SU-DHL-6 (cell line): ENCODE measurements at regions not wholly inside any gene's neighbourhood (a gene's known extent, or its start where the extent isn't known, plus 50 kb on each side); places are given as distances from the start of the nearest gene placed in this dataset.

ENCODE experiments used
- H2AFZ ChIP-seq: fragments of 200-600 bp; sonication (generic); 2 replicates; pipeline ENCODE4 v1.6.1; 2014; ENCODE audit warnings: low read depth, mild to moderate bottlenecking, moderate library complexity, mixed read lengths, antibody characterized with exemption, low read length; ENCODE audit not compliant: severe bottlenecking
- H3F3A ChIP-seq: fragments of 200-600 bp; shearing (Covaris generic); 2 replicates; pipeline ENCODE4 v1.6.0; 2016; ENCODE audit warnings: antibody characterized with exemption, mild to moderate bottlenecking; ENCODE audit not compliant: insufficient read depth
- H3K27ac ChIP-seq: fragments of 200-600 bp; sonication (generic); 2 replicates; pipeline ENCODE4 v1.5.1; 2016; ENCODE audit warnings: low read depth, mild to moderate bottlenecking, low read length, moderate library complexity, mixed read lengths
- H3K27me3 ChIP-seq: fragments of 200-600 bp; sonication (generic), shearing (Covaris generic); 2 replicates; pipeline ENCODE4 v1.6.0; 2014; ENCODE audit warnings: mild to moderate bottlenecking, low read length
- H3K36me3 ChIP-seq: fragments of 200-600 bp; sonication (generic); 2 replicates; pipeline ENCODE4 v1.6.1; 2014; ENCODE audit warnings: mild to moderate bottlenecking, low read length, mixed read lengths
- H3K4me2 ChIP-seq: fragments of 300-600, 200-600 bp; shearing (Covaris generic), sonication (generic); 2 replicates; pipeline ENCODE4 v1.6.0; 2014; ENCODE audit warnings: low read length, low read depth, mild to moderate bottlenecking; ENCODE audit not compliant: poor library complexity, severe bottlenecking
- H3K4me3 ChIP-seq: fragments of 200-600 bp; sonication (generic); 2 replicates; pipeline ENCODE4 v1.5.1; 2014; ENCODE audit warnings: antibody characterized with exemption, low read length, mild to moderate bottlenecking, mixed read lengths; ENCODE audit not compliant: insufficient read depth, poor library complexity, severe bottlenecking
- H3K79me2 ChIP-seq: fragments of 200-600 bp; sonication (generic); 2 replicates; pipeline ENCODE4 v1.6.1; 2014; ENCODE audit warnings: mild to moderate bottlenecking, low read length, moderate library complexity; ENCODE audit not compliant: insufficient read depth
- H3K9ac ChIP-seq: fragments of 200-600 bp; sonication (generic); 2 replicates; pipeline ENCODE4 v1.7.0; 2014; ENCODE audit warnings: mild to moderate bottlenecking, low read length
- H3K9me2 ChIP-seq: fragments of 200-600 bp; sonication (generic); replicated peaks from 2 replicates; pipeline ENCODE4 v1.6.1; 2014; ENCODE audit warnings: low read length; ENCODE audit not compliant: insufficient read depth
- H3K9me3 ChIP-seq: fragments of 200-600 bp; sonication (generic); 2 replicates; pipeline ENCODE4 v1.6.1; 2014; ENCODE audit warnings: low read length, mixed read lengths; ENCODE audit not compliant: insufficient read depth
- H4K20me1 ChIP-seq: fragments of 200-600 bp; sonication (generic); 2 replicates; pipeline ENCODE4 v1.6.1; 2014; ENCODE audit warnings: low read depth, mild to moderate bottlenecking, antibody characterized with exemption, low read length, moderate library complexity, mixed read lengths
- CTCF ChIP-seq: fragments of 200-600 bp; sonication (generic); IDR thresholded peaks from one replicate; pipeline ENCODE4 v1.5.1; 2017; ENCODE audit warnings: antibody characterized with exemption, mild to moderate bottlenecking, low read length, moderate library complexity; ENCODE audit not compliant: insufficient read depth, poor library complexity, severe bottlenecking
- EZH2phosphoT487 ChIP-seq: fragments of 200-600 bp; sonication (generic), shearing (Covaris generic); conservative IDR thresholded peaks from 2 replicates; pipeline ENCODE4 v1.6.1; 2018; ENCODE audit warnings: mild to moderate bottlenecking, antibody characterized with exemption, low read length, moderate library complexity, mixed read lengths

DNA sequence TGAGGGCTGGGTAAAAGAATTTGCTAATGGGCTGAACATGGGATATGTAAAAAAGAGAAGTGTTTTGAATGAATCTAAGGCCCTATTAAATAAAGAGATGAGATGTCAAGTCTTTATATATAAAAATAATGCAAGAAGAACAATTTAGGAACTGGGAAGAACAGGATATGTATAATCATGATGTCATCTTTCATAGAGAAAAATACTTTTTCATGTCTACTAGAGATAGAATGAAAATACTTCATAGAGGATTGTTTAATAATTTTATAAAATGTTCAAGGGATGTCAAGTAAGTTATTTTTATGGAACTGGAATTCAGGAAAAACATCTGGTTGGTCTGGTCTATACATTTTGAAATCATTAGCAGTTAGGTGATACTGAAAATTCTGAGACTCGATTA is 799.0 kb upstream of the CTNND2 start:
- Histone ChIP-seq H3K27ac (no peak overlapping the region), H3K9me2 (no peaks in the 10 kb centered on the region), H3K9me3 (0 out of 2 replicates have a peak, but pooled peaks cover 3% of the 10 kb centered on the region), H4K20me1 (no peaks in the 10 kb centered on the region), H3F3A (no peaks in the 10 kb centered on the region), H3K79me2 (no peaks in the 10 kb centered on the region), H3K4me2 (no peak overlapping the region), H2AFZ (no peak overlapping the region), H3K36me3 (no peaks in the 10 kb centered on the region), H3K27me3 (no peaks in the 10 kb centered on the region), H3K9ac (no peak overlapping the region), H3K4me3 (no peak overlapping the region)
- TF ChIP-seq CTCF (no peak), EZH2phosphoT487 (no peak)

DNA sequence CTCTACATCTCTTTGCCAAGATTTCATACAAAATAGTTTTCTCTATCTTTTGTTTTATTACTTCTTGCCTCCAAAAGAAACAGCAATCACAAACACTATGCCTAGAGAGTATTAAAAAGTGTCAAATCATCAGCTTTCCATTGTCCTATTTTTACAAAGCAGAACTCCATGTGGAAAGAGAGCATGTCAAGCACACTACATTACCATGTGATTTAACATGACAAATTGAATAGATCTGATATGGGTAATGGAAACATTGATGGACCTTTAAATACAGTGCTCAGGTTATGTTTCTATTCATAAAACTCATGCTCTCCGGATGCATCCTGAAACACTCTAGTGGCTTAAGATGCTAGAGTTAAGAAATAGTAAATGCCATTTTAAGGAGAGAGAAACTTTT is 791.4 kb upstream of the CTNND2 start:
- Histone ChIP-seq H3K79me2 (no peaks in the 10 kb centered on the region), H3K36me3 (no peaks in the 10 kb centered on the region), H3K4me2 (no peak overlapping the region), H3K27ac (no peak overlapping the region), H4K20me1 (no peaks in the 10 kb centered on the region), H3K27me3 (no peaks in the 10 kb centered on the region), H3K9me3 (0 out of 2 replicates have a peak, but pooled peaks cover 3% of the 10 kb centered on the region), H3F3A (no peaks in the 10 kb centered on the region), H3K9me2 (no peaks in the 10 kb centered on the region), H3K4me3 (no peak overlapping the region), H2AFZ (no peak overlapping the region), H3K9ac (no peak overlapping the region)
- no peak for TF ChIP-seq CTCF
- TF ChIP-seq EZH2phosphoT487 = no peak

GRCh38 chr5:12691330-12691729 is 787.1 kb upstream of the CTNND2 start:
- Histone ChIP-seq H3K27me3 (no peaks in the 10 kb centered on the region), H3K4me2 (no peak overlapping the region), H3K4me3 (no peak overlapping the region), H3K9ac (no peak overlapping the region), H4K20me1 (no peaks in the 10 kb centered on the region), H3K36me3 (no peaks in the 10 kb centered on the region), H3K27ac (no peak overlapping the region), H3K9me3 (no peaks in the 10 kb centered on the region), H2AFZ (no peak overlapping the region), H3F3A (no peaks in the 10 kb centered on the region), H3K79me2 (no peaks in the 10 kb centered on the region), H3K9me2 (no peaks in the 10 kb centered on the region)
- TF ChIP-seq EZH2phosphoT487 (no peak), CTCF (no peak)
